HAP-1 (cell line): ENCODE measurements at regions not wholly inside any gene's neighbourhood (a gene's known extent, or its start where the extent isn't known, plus 50 kb on each side); places are given as distances from the start of the nearest gene placed in this dataset.
"Not testable (repeated sequence)": the region's sequence is repeated elsewhere in the genome, so short reads cannot be mapped to it uniquely, and the experiment has no call there.

Experiments
- DNase-seq, 2 experiments: peaks; one replicate each; pipeline ENCODE4 v3.0.0-alpha.2; 2016 to 2020; ENCODE audit warnings: low spot score in 2 of 2
- H3K27me3 ChIP-seq: fragments of 250-450 bp; sonication (Bioruptor Pico); 2 replicates; pipeline ENCODE4 v1.5.1; 2020; ENCODE audit warnings: low read depth, mild to moderate bottlenecking, moderate library complexity
- H3K36me3 ChIP-seq: fragments of 250-450 bp; sonication (Bioruptor Pico); replicated peaks from 2 replicates; pipeline ENCODE4 v1.5.1; 2020; ENCODE audit warnings: mild to moderate bottlenecking
- H3K4me1 ChIP-seq: fragments of 250-450 bp; sonication (Bioruptor Pico); 2 replicates; pipeline ENCODE4 v1.5.1; 2020; ENCODE audit warnings: mild to moderate bottlenecking
- H3K4me3 ChIP-seq: fragments of 250-450 bp; sonication (Bioruptor Pico); 2 replicates; pipeline ENCODE4 v1.5.1; 2020; ENCODE audit warnings: mild to moderate bottlenecking, moderate library complexity
- H3K9me3 ChIP-seq: fragments of 250-450 bp; sonication (Bioruptor Pico); 2 replicates; pipeline ENCODE4 v1.5.1; 2020; ENCODE audit warnings: mild to moderate bottlenecking, moderate library complexity
- in situ Hi-C: fragments of 300-500 bp; cut with MboI; formaldehyde crosslinking; loops from 3 replicates; pipeline ENCODE4 v1.14.3; 2020; ENCODE audit warnings: low sequenced_read_pairs, inconsistent platforms, mixed read lengths

GRCh38 chr5:179451114-179451827, 99.1 kb upstream of the RUFY1 start:
- Histone ChIP-seq H3K4me1 (no peaks in the 10 kb centered on the region), H3K36me3 (no peaks in the 10 kb centered on the region), H3K4me3 (no peak overlapping the region), H3K27me3 (no peaks in the 10 kb centered on the region), H3K9me3 (no peaks in the 10 kb centered on the region)
- in situ Hi-C loops: no loop called here
- DNase-seq: peak in 1 of 2 experiments; percentile 19

GRCh38 chr5:179449950-179450349, 100.4 kb upstream of the RUFY1 start:
- H3K4me3 ChIP-seq, in situ Hi-C loops, H3K4me1 ChIP-seq, H3K36me3 ChIP-seq, H3K27me3 ChIP-seq, DNase-seq, H3K9me3 ChIP-seq: not testable (repeated sequence)

- DNase-seq, H3K4me3 ChIP-seq, H3K27me3 ChIP-seq, H3K9me3 ChIP-seq, in situ Hi-C loops, H3K36me3 ChIP-seq, H3K4me1 ChIP-seq: not testable (repeated sequence)
Measured at GRCh38 chr5:179448282-179448681, 102.1 kb upstream of the RUFY1 start.

GRCh38 chr5:179442289-179442688, 97.0 kb upstream of the ADAMTS2 start:
- in situ Hi-C loops: not testable (repeated sequence)

GRCh38 chr5:179439181-179439985, 94.1 kb upstream of the ADAMTS2 start:
- in situ Hi-C loops: no loop called here
- no peak overlapping the region for H3K4me3 ChIP-seq

More at GRCh38 chr5:179442289-179442688, 97.0 kb upstream of the ADAMTS2 start:
- H3K27me3 ChIP-seq, H3K36me3 ChIP-seq, H3K9me3 ChIP-seq, H3K4me3 ChIP-seq, DNase-seq, H3K4me1 ChIP-seq: not testable (repeated sequence)

GRCh38 chr5:179438461-179438860, 93.2 kb upstream of the ADAMTS2 start:
- no peak overlapping the region for H3K4me3 ChIP-seq
- H3K27me3 ChIP-seq: no peaks in the 10 kb centered on the region
- H3K9me3 ChIP-seq: no peaks in the 10 kb centered on the region
- H3K4me1 ChIP-seq: no peaks in the 10 kb centered on the region
- H3K36me3 ChIP-seq: no peaks in the 10 kb centered on the region
- no peak for DNase-seq
- in situ Hi-C loops: no loop called here

More at GRCh38 chr5:179439181-179439985, 94.1 kb upstream of the ADAMTS2 start:
- H3K27me3 ChIP-seq: no peaks in the 10 kb centered on the region
- no peaks in the 10 kb centered on the region for H3K9me3 ChIP-seq
- H3K4me1 ChIP-seq: no peaks in the 10 kb centered on the region
- no peaks in the 10 kb centered on the region for H3K36me3 ChIP-seq
- DNase-seq: no peak

GRCh38 chr5:179438011-179438441, 92.8 kb upstream of the ADAMTS2 start:
- in situ Hi-C loops: no loop called here
- no peak for DNase-seq
- H3K9me3 ChIP-seq: no peaks in the 10 kb centered on the region
- no peaks in the 10 kb centered on the region for H3K36me3 ChIP-seq
- no peak overlapping the region for H3K4me3 ChIP-seq
- H3K4me1 ChIP-seq: no peaks in the 10 kb centered on the region
- H3K27me3 ChIP-seq: no peaks in the 10 kb centered on the region

- Histone ChIP-seq H3K27me3 (no peaks in the 10 kb centered on the region), H3K36me3 (no peaks in the 10 kb centered on the region), H3K4me3 (no peak overlapping the region), H3K9me3 (no peaks in the 10 kb centered on the region), H3K4me1 (no peaks in the 10 kb centered on the region)
- no peak for DNase-seq
- in situ Hi-C loops: no loop called here
Measured at GRCh38 chr5:179437341-179438001, 92.2 kb upstream of the ADAMTS2 start.

- no peaks in the 10 kb centered on the region for H3K27me3 ChIP-seq
- H3K36me3 ChIP-seq: no peaks in the 10 kb centered on the region
- no peak for DNase-seq
- no peak overlapping the region for H3K4me3 ChIP-seq
- no peaks in the 10 kb centered on the region for H3K4me1 ChIP-seq
- in situ Hi-C loops: no loop called here
- no peaks in the 10 kb centered on the region for H3K9me3 ChIP-seq
Measured at GRCh38 chr5:179436321-179437122, 91.3 kb upstream of the ADAMTS2 start.

- Histone ChIP-seq H3K9me3 (no peaks in the 10 kb centered on the region), H3K27me3 (no peaks in the 10 kb centered on the region)
- in situ Hi-C loops: no loop called here
Measured at GRCh38 chr5:179435731-179436315, 90.6 kb upstream of the ADAMTS2 start.

GRCh38 chr5:179435181-179435580, 89.9 kb upstream of the ADAMTS2 start:
- H3K4me1 ChIP-seq: no peaks in the 10 kb centered on the region
- no peaks in the 10 kb centered on the region for H3K27me3 ChIP-seq
- DNase-seq: no peak
- in situ Hi-C loops: no loop called here
- no peaks in the 10 kb centered on the region for H3K36me3 ChIP-seq
- H3K9me3 ChIP-seq: no peaks in the 10 kb centered on the region
- no peak overlapping the region for H3K4me3 ChIP-seq

More at GRCh38 chr5:179435731-179436315, 90.6 kb upstream of the ADAMTS2 start:
- DNase-seq: no peak
- H3K4me1 ChIP-seq: no peaks in the 10 kb centered on the region
- H3K4me3 ChIP-seq: no peak overlapping the region
- H3K36me3 ChIP-seq: no peaks in the 10 kb centered on the region

- Histone ChIP-seq H3K4me3 (no peak overlapping the region), H3K9me3 (no peaks in the 10 kb centered on the region), H3K4me1 (no peaks in the 10 kb centered on the region), H3K27me3 (no peaks in the 10 kb centered on the region), H3K36me3 (no peaks in the 10 kb centered on the region)
- no peak for DNase-seq
- in situ Hi-C loops: no loop called here
Measured at GRCh38 chr5:179432547-179432946, 87.3 kb upstream of the ADAMTS2 start.

- no peak for DNase-seq
- H3K9me3 ChIP-seq: no peaks in the 10 kb centered on the region
Measured at GRCh38 chr5:179431221-179431824, 86.1 kb upstream of the ADAMTS2 start.

More at GRCh38 chr5:179431221-179431824, 86.1 kb upstream of the ADAMTS2 start:
- H3K36me3 ChIP-seq: no peaks in the 10 kb centered on the region
- no peaks in the 10 kb centered on the region for H3K27me3 ChIP-seq
- H3K4me1 ChIP-seq: no peaks in the 10 kb centered on the region
- no peak overlapping the region for H3K4me3 ChIP-seq
- in situ Hi-C loops: no loop called here
